ENCODE measurements at regions not wholly inside any gene's neighbourhood (a gene's known extent, or its start where the extent isn't known, plus 50 kb on each side); places are given as distances from the start of the nearest gene placed in this dataset.

GRCh38 chr20:18919996-18920395 lies 106.4 kb downstream of the SCP2D1 start:
- no peak for TF ChIP-seq CTCF (IDR thresholded peaks at IDR 0.05; ENCODE audit: low read depth, low read length)
- no peak for TF ChIP-seq MYC (IDR thresholded peaks at IDR 0.05; ENCODE audit: low read depth, low read length)
- no peak for TF ChIP-seq POLR2A (IDR thresholded peaks at IDR 0.05; ENCODE audit: extremely low read depth, insufficient read length)

All from NB4 (cell line).